ENCODE measurements at regions not wholly inside any gene's neighbourhood (a gene's known extent, or its start where the extent isn't known, plus 50 kb on each side); places are given as distances from the start of the nearest gene placed in this dataset.

GRCh38 chr1:242966892-242967291 is 288.2 kb downstream of the CEP170 start:
- 81% methylated on average over 3 of the region's 3 CpGs; no CpG with 5 or more reads in 1 of the 2 experiments for WGBS, 2 experiments (ENCODE audit: extremely low coverage in 1 of 2, insufficient coverage in 1 of 2, insufficient read length in 1 of 2, insufficient replicate concordance in 2 of 2, low coverage in 1 of 2, low lambda C conversion rate in 2 of 2, missing lambda C conversion rate in 1 of 2)
- no peak for TF ChIP-seq CHD7 (IDR thresholded peaks at IDR 0.05; ENCODE audit: insufficient replicate concordance, low read length)

More at GRCh38 chr1:242966892-242967291, 288.2 kb downstream of the CEP170 start:
- H2BK120ac ChIP-seq (replicated peaks; ENCODE audit: low read depth, low read length): no peak overlapping the region
- H3K9me3 ChIP-seq (ENCODE audit: insufficient read depth in 2 of 2, low read depth in 1 of 2, low read length in 1 of 2): 0 out of 4 replicates have a peak, but pooled peaks cover 0 to 8% of the 10 kb centered on the region in 2 experiments
- no peak overlapping the region for H3K14ac ChIP-seq (ENCODE audit: insufficient read length)
- H2BK20ac ChIP-seq (ENCODE audit: low read length): no peak overlapping the region
- H3K4me3 ChIP-seq (ENCODE audit: extremely low read depth in 1 of 4, insufficient read depth in 2 of 4, low read depth in 3 of 4, low read length in 4 of 4): no peak overlapping the region
- no peaks in the 10 kb centered on the region for H4K20me1 ChIP-seq (replicated peaks in 1 of 2; ENCODE audit: control insufficient read depth in 1 of 2, insufficient read depth in 2 of 2, low read length in 2 of 2)
- no peaks in the 10 kb centered on the region for H3K4me1 ChIP-seq (replicated peaks in 1 of 4; ENCODE audit: control insufficient read depth in 3 of 4, insufficient read depth in 4 of 4, low read length in 3 of 4)
- no peak overlapping the region for H3K18ac ChIP-seq (ENCODE audit: extremely low read depth, low read length)
- FAIRE-seq: no peak
- no peak overlapping the region for H4K8ac ChIP-seq (ENCODE audit: extremely low read depth, insufficient read depth, low read length)
- H4K91ac ChIP-seq (replicated peaks; ENCODE audit: insufficient read length, low read length): no peak overlapping the region
- H2AK5ac ChIP-seq (ENCODE audit: low read depth, low read length): no peak overlapping the region
- ChIA-PET CTCF (ENCODE audit: partially characterized antibody) (no interaction called here), POLR2A (ENCODE audit: partially characterized antibody) (no interaction called here)
- no peaks in the 10 kb centered on the region for H3K27me3 ChIP-seq (replicated peaks in 1 of 4; ENCODE audit: control insufficient read depth in 3 of 4, extremely low read depth in 1 of 4, insufficient read depth in 3 of 4, low read length in 3 of 4)
- H3K79me1 ChIP-seq (ENCODE audit: low read depth, low read length): no peaks in the 10 kb centered on the region
- H3K56ac ChIP-seq (replicated peaks; ENCODE audit: insufficient read length, low read depth, low read length): no peak overlapping the region
- no peak overlapping the region for H2BK5ac ChIP-seq (ENCODE audit: low read depth, low read length)
- no peak overlapping the region for H3K4me2 ChIP-seq (ENCODE audit: insufficient read depth in 1 of 2, low read depth in 2 of 2, low read length in 2 of 2)
- no peak overlapping the region for H3K27ac ChIP-seq (ENCODE audit: low read depth, low read length)
- H3K9ac ChIP-seq (replicated peaks in 1 of 4; ENCODE audit: extremely low read depth in 1 of 4, low read depth in 3 of 4, low read length in 3 of 4): no peak overlapping the region
- no peak overlapping the region for H4K5ac ChIP-seq (ENCODE audit: insufficient read length, low read depth, low read length)
- H2BK12ac ChIP-seq (ENCODE audit: low read depth, low read length): no peak overlapping the region
- no peak overlapping the region for H2BK15ac ChIP-seq (ENCODE audit: low read length)
- H3K23ac ChIP-seq (ENCODE audit: insufficient read length): no peak overlapping the region
- no peak overlapping the region for H3K4ac ChIP-seq (replicated peaks; ENCODE audit: insufficient read length, low read depth, low read length)
- no peaks in the 10 kb centered on the region for H3K23me2 ChIP-seq (ENCODE audit: low read depth, low read length)
- no peak for DNase-seq (ENCODE audit: low read depth in 1 of 2, low spot score in 2 of 2)
- H3K79me2 ChIP-seq (ENCODE audit: control insufficient read depth in 1 of 2, insufficient read depth in 2 of 2, low read length in 2 of 2): no peaks in the 10 kb centered on the region
- H2AFZ ChIP-seq (ENCODE audit: low read length): no peak overlapping the region
- H3K36me3 ChIP-seq (ENCODE audit: control insufficient read depth in 2 of 4, insufficient read depth in 4 of 4, low read length in 3 of 4): no peaks in the 10 kb centered on the region
